NK-92 treated with Interleukin-12 subunit alpha and Interleukin-12 subunit beta, amount 100 ng/mL, for 24 hours (cell line): ENCODE measurements at regions not wholly inside any gene's neighbourhood (a gene's known extent, or its start where the extent isn't known, plus 50 kb on each side); places are given as distances from the start of the nearest gene placed in this dataset.
"Not testable (repeated sequence)": the region's sequence is repeated elsewhere in the genome, so short reads cannot be mapped to it uniquely, and the experiment has no call there.

Experiments used
- DNase-seq: peaks from one replicate; lab custom pipeline; 2025; lab: John Stamatoyannopoulos, UW

DNA sequence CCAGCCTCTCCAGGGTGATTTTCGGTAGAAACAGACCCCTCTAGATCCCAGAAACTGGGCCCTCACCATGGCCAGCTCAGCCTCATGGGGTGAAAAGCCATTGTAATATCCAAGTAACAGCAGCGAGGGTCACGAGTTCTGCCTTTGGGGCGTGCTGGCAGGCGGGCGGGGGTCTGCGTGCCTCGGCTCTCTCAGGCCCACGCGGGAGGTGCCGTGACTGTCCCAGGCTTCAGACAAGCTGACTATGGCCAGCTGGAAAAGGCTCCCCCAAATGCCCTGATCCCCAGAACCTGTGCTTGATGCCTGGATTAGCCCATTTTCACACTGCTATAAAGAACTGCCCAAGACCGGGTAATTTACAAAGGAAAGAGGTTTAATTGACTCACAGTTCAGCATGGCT, 160.2 kb downstream of the LAT start:
- not testable (repeated sequence) for DNase-seq

DNA sequence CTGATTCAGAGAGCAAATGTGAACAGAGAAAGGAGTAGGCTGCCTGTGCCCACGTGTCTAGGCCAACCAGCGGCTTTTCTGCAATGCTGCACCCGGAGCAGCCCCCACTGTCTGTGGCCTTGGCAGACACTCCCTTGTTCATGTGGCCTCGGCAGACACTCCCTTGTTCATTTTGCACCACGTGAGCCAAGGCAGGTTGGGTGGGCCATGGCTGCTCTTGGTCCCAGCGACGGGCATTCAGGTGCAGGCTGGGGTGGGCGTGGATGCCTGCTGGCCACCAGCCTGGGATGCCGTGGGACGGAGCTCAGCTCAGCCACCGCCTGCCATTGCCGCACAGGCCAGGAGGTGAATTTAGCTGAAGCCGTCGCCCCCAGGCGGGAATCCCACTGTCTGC, 159.8 kb downstream of the LAT start:
- not testable (repeated sequence) for DNase-seq

DNA sequence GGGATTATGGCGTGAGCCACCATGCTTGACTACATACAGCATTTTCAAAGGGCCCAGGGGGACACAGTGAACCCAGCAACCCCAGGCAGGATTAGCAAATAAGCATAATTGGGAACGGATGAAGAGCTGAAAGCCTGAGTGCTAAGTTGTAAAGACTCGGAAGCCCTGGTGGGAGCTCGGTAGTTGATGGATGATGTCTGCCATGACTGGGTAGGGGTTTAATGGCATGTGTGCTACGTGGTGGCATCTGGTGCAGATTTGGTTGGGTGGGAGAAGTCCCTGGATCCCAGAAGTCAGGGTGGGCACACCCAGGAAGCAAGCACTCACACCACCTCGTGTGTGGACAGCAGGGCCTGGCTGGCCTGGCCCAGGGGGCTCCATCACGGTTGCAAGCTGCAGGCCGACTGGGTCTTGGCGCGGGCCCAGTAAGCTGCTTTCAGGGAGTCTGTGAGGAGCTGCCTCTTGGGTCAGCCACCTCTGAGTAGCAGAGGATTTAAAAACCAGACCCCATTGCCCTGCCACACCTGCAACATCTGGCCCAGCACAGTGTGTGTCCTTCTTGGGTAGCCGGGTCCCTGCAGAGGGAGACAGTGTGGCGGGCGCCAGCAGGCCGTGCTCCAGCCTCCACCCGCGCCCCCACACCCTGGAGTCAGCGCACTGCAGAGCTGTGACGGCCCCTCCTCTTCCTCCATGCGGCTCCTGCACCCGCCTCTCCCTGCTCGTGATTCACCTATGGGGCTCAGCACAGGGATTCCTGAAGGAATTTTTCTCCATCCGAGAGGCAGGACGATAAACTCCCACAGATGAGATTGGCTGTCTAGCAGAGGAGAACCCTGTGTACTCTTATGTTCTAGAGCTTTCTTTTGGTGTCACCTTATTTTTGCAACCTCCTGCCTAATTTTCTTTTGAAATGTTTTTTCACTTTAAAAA, 159.2 kb downstream of the LAT start:
- not testable (repeated sequence) for DNase-seq

DNA sequence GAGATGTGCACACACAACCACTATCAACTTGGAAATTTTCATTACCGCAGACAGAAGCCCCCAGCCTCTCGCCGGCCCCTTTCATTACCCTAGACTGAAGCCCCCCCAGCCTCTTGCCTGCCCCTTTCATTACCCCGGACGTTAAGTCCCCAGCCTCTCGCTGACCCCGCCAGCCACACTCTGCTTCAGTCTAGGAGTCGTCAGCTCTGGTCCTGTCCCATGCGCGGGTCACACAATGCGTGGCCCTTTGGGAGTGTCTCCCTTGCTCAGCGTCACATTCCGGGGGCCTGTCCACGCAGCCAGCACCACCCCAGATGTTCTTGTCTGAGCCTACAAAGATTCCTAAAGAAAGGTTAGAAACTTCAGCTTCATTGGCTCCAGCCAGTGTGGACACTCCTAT, 157.7 kb downstream of the LAT start:
- not testable (repeated sequence) for DNase-seq

DNA sequence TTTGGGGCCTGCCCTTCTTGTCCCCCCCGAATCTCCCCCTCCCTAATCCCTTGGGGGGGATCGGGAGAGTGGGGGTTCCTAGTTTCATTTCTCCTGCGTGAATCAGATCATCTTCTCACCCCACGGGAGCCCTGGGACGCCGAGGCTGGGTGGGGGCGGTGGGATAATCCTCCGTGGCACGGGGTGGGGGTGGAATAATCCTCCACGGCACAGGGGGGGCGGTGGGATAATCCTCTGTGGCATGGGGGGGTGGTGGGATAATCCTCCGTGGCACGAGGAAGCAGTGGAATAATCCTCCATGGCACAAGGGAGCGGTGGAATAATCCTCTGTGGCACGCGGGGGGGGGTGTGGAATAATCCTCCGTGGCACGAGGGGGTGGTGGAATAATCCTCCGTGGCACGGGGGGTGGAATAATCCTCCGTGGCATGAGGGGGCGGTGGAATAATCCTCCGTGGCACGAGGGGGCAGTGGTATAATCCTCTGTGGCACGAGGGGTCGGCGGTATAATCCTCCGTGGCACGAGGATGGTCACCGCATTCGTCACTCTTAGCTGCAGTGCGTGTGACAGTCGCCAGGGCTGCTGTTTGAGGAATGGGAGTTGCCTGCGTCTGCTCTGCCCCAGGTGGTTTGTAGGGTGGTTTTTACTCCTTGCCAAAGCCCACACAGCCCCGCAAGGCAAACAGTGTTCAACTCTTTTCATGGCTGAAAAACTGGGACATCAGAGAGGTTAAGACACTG, 156.9 kb downstream of the LAT start:
- no peak for DNase-seq

DNA sequence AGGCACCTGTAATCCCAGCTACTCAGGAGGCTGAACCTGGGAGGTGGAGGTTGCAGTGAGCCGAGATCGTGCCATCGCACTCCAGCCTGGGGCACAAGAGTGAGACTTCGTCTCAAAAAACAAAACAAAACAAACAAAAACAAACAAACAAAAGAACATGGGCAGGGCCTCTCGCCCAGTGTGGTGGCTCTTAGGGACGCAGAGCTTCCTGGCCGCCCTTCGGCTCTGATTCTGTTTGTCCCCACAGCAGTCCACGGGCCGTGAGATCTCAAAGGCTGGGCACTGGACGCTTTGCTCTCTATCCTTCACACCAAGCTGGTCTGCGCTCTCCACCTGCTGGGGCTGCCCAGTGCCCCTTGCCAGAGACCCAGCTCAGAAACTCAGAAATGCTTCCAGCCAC, 156.3 kb downstream of the LAT start:
- DNase-seq: not testable (repeated sequence)

DNA sequence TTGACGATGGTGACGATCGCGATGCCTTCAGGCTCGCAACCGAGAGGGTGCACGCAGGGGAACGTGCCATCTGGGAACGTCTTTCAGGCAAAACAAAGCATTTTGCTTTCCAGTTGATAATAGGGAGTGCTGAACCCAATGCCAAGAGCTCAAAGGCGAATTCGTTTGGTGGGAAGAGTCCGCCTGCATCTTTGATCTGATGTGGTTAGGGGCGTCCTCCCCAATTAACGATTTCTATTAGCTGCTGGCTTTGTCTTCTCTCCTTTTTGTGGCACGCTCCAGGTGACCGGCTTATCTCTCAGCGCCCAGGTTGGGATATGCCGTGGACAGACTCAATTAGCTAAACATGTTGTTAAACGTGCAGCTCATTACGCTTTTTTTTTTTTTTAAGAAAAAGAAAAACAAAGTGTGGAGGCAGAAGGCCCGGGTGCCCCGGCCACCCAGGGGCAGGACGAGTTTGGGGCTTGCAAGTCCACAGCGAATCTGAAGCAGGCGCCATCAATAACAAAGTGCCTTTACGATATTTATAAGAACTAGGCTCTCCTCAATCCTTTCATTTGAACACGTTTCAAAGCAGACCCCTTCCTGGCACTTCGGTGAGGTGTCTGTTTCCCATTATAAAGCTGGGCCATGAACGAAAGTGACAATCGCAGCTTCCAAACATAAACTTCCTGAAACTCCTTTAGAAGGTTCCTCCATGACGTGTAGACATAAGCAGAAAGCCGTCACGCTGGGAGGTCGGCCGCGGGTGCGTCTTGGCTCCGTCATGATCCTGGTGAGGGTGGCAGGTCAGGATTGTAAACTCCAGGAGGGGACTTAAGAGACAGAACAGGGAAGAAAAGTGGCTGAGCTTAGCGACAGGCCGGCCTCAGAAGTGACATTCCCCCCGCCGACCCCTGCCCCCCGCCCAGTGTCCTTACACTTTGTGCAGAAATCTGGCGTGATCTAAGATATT, 155.3 kb downstream of the LAT start:
- DNase-seq: not testable (repeated sequence)

DNA sequence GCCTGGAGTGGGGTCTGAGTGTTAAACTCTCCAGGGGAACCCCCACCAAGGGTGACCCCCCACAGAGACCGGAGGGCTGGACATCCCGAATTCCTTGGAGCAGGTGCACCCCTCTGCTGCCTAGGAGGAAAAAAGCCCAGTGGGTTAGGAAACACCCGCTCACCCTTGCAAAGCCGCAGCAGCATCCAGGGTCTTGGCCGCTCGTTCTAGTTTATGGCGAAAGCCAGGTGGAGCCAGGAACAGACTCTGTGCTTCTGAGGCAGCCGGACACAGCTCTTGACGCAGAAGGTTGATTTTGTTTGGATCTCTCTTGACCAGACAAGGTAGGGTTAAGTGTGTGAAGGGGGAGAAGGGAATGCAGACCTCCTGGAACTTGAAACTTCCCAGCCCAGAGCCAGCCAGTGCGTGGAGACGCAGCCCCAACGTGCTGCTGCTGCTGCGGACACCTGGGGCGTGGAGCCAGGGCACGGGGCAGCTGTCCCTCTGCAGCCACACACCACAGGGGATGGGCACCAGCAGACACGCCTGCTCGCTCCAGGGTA, 154.5 kb downstream of the LAT start:
- DNase-seq: no peak

DNA sequence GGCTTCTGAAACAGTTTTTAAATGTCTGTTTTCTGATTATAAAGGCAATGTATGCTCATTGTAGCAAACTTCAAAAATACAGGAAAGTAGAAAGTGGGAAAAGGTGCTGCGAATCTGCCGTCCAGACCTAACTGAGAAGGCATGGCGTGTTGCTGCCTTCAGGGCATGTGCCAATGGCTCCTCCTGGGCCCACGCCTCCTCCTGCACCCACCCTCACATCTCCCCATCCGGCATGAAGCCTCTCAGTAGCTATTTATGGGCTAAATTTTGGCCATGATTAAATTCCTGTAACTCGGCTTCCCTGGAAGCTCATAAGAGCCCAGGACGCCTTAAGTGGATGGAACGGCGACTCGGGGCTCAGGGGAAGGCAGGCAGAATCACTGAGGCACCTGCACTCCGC, 153.8 kb downstream of the LAT start:
- not testable (repeated sequence) for DNase-seq

DNA sequence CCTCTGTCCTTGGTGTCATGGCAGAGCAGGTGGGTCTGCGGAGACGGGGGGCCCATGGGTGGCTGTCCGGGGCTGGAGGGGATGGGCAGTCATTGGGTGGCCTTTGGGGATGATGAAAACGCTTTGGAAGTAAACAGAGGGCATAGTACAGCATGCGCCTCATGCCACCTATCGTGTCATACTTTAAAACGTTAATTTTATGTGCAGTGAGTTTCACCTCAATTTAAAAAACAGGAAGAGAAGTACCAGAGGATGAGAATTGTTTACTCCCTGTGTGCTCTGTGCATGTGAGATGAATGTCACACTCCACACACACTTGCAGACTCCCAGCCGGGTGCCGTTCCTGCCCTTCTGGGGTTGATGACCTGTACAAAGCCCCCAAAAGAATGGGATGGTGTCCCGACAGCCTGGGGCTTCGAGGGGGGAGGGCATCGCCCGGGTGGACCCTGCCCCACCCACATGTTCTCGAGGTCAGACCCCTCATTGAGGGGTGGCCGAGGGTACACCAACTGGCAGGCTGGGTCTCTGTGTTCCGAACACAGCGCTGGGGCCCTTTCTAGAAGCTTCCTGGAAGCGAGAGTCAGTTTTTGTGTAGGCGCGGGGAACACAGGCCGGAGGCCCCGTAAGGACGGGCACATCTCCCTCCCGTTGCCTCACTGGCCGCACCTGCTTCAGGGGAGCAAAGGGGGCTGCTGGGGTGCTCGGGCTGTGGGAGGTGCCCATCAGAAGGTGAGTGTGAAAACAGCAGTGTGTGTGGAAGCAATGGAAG, 153.2 kb downstream of the LAT start:
- not testable (repeated sequence) for DNase-seq

DNA sequence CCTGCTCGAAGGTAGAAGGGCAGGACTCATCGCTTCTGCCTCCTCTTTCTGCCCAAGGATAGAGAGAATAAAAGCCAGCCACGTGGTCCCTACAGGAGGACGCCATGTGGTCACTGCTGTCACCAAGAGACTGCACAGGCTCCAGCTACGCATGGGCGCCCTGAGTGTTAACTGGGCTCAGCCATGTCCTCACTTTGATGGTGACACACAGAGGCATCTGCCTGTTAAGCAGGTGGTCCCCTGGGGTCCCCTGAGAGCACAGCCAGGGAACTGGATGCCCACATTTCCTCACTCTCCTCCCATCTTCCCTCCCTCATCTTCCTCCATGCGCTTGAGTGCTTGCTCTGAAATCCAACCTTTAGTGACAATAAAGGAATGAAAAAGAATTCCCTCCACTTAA, 152.6 kb downstream of the LAT start:
- not testable (repeated sequence) for DNase-seq

DNA sequence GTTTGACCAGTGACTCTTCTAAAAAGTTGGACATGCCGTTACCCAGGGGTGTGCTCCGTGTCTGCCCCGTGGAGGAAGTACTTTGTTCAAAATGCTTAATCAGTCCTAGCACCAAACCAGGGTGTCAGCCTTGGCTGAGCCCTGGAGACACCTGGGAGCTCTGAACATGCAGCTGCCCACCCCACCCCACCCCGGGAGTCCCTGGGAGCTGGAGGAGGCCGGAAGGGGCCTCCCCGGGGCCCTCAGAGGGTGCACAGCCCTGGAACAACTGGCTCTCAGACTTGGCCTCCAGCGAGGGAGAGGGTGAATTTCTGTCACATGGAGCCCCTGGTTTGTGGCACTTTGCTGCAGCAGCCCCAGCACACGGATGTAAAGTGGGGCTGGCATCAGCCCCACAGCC, 152.1 kb downstream of the LAT start:
- not testable (repeated sequence) for DNase-seq

DNA sequence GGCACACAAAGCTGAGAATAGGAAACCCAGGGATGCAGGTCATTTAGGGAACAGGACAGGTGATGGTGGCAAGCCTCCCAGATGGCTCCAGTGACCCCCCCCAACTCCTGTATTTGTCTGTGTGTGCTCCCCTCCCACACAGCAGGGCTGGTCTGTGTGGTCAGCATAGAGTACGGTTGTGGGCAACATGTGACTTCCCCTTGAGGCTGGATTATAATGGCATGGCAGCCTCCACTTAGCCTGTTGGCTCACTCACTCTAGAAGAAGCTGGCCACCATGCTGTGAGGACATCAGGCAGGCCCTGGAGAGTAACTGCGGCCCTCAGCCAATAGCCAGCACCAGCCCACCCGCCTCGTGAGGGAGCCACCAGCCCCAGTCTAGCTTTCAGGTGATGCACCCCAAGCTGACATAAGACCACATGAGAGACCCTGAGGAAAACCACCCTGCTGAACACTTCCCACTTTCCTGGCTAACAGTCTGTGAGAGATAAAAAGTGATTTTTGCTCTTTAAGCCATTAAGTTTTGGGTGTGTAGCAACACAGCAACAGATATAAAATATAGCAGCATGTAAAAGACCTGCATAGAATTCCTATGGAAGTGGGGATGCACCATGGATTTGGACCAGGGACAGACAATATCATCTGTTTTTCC, 151.3 kb downstream of the LAT start:
- DNase-seq: not testable (repeated sequence)

DNA sequence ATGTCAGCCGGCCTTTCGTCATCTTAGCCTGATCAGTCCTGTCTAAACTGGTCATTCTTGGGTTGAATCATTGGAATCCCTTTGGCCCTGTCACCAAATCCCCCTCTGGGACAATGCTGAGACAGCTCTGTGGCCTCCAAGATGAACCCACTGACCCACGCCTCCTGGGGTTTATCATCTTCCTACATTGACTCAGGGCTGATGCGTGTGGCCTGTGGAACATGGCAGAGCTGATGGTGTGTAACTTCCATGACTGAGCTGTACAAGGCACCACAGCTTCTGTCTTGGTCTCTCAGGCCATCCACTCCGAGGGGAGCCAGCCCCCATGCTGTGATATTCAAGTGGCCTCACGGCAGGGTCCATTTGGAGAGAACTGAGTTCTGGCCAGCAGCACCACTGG, 150.2 kb downstream of the LAT start:
- not testable (repeated sequence) for DNase-seq

DNA sequence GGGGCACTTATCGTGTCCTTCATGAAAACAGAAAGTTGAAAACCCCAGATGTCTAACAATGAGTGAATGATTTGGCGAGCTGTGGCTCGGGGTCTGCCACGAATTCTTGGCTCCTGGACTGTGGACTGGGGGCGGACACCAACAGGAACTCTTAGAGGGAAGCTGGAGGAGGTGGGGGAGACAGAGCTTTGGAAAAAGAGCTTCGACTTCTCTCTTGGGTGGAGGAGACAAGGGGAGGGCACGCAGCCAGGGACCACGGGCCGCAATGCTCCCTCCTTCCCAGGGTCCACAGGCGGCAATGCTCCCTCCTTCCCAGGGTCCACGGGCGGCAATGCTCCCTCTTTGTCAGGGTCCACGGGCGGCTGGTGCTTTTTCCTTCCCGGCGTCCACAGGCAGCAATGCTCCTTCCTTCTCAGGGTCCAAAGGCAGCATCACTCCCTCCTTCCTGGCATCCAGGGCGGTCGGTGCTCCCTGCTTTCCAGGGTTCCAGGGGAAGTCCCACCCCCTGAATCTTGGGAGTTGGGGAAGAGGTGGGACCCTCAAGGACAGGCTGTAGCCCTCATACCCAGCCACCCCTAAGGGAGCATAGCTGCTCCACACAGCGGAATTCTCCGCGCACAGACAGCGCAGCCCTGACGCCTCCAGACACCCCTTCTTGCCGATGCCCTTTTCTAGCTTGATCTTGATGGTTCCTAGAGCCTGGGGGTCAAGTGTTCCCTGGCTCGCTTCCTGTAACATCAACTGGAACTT, 149.0 kb downstream of the LAT start:
- DNase-seq: not testable (repeated sequence)

DNA sequence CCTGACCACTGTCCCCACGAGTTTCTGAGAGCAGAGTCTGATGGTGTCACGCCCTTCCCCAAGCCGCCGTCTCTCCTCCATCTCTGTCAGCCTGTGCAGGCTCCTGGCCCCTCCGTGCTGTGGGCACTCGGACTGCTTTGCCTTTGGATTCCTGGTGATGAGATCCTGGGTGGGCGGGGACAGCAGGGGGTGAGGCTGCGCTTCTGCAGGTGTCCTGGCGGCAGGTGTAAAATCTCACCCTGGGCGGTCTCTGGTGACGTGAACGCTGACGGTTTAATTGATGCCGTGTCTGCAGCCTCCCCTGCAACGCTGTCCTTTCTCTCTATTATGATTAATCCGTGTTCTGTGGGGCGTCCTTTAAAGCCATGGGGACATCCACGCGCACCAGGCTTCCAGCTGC, 148.0 kb downstream of the LAT start:
- DNase-seq: not testable (repeated sequence)

DNA sequence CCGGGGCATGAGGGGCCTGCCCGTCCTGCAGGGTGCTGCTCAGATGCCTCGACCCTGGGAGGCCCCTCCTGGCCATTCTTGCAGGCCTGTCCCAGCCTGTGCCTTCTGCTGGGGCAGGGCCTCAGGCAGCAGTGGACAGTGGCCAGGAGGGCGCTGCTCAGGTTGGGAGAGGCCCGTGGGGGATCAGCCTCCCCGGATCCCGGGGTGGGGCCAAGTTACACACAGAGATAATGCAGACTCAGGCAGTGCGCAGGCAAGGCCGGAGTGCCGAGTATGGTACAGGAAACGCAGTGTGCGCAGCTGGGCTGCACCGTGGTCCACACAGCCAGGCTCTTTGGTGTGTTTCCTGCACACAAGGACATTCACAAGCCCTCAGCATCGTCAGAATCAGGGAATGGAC, 147.6 kb downstream of the LAT start:
- DNase-seq: not testable (repeated sequence)

DNA sequence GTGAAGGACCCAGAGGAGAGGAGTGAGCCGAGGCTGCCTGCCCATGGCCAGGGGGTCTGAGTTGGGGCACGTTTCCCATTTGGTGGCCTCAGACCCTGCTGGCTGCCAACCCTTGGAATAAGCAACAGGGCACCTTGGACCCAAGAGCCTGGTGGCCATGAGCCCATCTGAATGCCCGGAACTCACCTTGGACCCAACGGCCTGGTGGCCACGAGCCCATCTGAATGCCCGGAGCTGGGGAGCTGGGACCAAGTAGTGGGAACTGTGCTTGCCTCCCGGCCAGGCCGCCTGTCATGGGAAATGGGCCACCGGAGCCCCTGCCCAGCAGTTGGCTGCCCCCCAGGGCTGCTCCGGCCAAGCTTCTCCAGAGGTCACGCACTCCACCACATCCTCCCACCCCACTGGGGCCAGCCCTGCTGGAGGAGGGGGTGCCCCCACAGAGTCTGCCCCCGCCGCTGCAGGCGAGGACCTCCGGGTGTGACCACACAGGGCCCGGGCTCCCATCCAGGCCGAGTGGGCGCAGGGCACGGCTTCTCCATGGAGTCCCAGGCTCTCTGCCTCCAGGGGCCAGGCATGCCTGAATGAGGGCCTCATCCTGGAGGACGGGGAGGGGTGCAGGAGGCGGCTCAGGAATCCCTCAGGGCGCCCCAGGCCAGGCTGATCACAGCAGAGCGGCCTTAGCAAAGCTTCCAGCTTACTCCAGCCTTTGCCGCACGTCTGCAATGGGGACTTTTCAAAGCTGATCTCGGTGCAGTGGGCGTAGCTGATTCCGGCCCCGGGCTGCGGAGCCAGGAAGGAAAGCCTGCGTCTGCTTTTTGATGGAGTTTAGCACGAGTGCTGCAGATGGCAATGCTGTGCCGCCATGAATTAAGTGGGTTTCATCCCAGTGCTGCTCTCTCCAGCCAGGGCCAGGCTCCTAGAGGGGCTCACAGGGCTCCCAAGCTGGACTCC, 146.3 kb downstream of the LAT start:
- not testable (repeated sequence) for DNase-seq
